Testis (tissue), 2 donors: ENCODE measurements at regions not wholly inside any gene's neighbourhood (a gene's known extent, or its start where the extent isn't known, plus 50 kb on each side); places are given as distances from the start of the nearest gene placed in this dataset.

Experiments
- DNase-seq: peaks from one replicate; pipeline ENCODE4 v3.0.0-alpha.2; 2019
- H3K27ac ChIP-seq, 2 donors: fragments of 200-600 bp; sonication (generic); one replicate each; pipeline ENCODE4 v1.5.1; 2019
- H3K27me3 ChIP-seq: fragments of 200-600 bp; sonication (generic); one replicate; pipeline ENCODE4 v1.5.1; 2019
- H3K36me3 ChIP-seq: fragments of 200-600 bp; sonication (generic); one replicate; pipeline ENCODE4 v1.5.1; 2017; ENCODE audit warnings: low read depth; ENCODE audit errors: missing control alignments
- H3K4me1 ChIP-seq: fragments of 200-600 bp; sonication (generic); one replicate; pipeline ENCODE4 v1.5.1; 2019
- H3K4me3 ChIP-seq, 2 donors: fragments of 200-600 bp; sonication (generic); one replicate each; pipeline ENCODE4 v1.5.1; 2017 to 2019
- H3K9me3 ChIP-seq: fragments of 200-600 bp; sonication (generic); one replicate; pipeline ENCODE4 v1.5.1; 2017
- CTCF ChIP-seq, 3 experiments: fragments of 450-650 bp in 2 of 3; fragments of 200-600 bp in 1 of 3; sonication (generic) in 1 of 3; IDR thresholded peaks; one replicate each; pipeline ENCODE4 v1.5.1; 2016 to 2019; ENCODE audit warnings: antibody characterized with exemption in 3 of 3, mild to moderate bottlenecking in 2 of 3, moderate library complexity in 1 of 3
- POLR2A ChIP-seq: fragments of 450-650 bp; IDR thresholded peaks from one replicate; pipeline ENCODE4 v1.6.1; 2017; ENCODE audit warnings: antibody characterized with exemption, mild to moderate bottlenecking, moderate library complexity
- WGBS, 2 donors: methylation state at CpG; one replicate each; pipeline ENCODE4 v1.1.5; 2018; 5-methylcytosine and 5-hydroxymethylcytosine counted together
- intact Hi-C: fragments of 100-400 bp; cut with DNase I; formaldehyde crosslinking; loops from one replicate; pipeline ENCODE4 v1.15.1; 2023; ENCODE audit warnings: low total_unique reads

DNA sequence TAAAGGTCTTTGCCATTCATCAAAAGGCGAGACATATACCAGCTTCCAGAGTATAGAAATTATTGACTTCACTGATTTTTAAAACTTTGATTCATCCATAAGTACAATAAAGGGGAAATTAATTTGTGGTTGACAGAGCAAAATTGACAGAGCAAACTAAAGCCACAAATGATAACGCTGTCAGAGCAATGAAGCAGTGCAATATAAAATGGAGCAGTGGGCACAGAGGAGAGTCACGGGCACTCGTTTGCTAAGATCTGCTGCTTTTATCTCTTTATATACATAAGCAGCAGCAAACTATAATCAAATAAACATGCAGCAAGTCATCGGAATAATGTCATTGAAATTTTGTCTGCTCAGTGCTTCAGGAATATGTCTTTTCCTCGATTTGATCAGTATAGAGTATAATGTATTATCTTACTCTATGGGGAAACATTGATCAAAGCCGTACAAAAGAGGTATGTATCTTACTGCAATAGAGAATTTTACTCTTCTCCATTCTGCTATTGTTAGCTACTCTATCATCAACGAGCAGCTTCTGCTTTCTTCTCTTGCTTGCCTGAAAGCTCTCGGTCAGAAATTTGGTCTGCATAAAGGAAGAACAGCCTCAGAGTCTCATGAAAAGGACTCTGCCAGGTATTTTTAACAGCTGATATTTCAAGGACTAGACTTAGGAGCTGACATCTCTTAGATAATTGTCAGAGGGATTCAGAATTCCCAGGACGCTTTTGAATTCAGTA is 546.0 kb upstream of the ARID1B start:
- no peaks in the 10 kb centered on the region for H3K9me3 ChIP-seq
- intact Hi-C loops, result no loop called here
- DNase-seq, result no peak
- H3K36me3 ChIP-seq, result no peaks in the 10 kb centered on the region
- no peak overlapping the region for H3K4me3 ChIP-seq
- no peaks in the 10 kb centered on the region for H3K27me3 ChIP-seq
- no peak overlapping the region for H3K27ac ChIP-seq
- no peak for TF ChIP-seq POLR2A
- no peak for TF ChIP-seq CTCF (IDR thresholded peaks at IDR 0.05)
- 79 to 81% methylated on average over 10 of the region's 10 CpGs for WGBS, 2 donors
- no peaks in the 10 kb centered on the region for H3K4me1 ChIP-seq

DNA sequence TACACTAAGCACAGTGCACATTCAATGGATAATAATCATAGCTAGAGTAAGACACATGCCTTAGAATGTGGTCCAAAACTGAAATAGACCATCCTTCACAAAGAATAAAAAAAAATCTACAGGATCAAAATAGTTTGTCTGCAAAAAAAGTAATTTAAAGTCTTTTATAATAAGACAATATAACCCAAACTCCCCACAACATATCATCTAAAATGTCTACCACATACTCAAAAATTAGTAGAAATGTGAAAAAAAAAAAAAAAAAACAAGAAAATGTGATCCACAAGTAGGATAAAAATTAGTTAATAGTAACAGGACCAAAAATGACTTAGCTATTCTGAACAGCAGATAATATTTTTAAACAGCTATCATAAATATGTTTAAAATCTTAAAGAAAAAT is 557.2 kb upstream of the ARID1B start:
- Histone ChIP-seq H3K36me3 (no peaks in the 10 kb centered on the region), H3K4me3 (no peak overlapping the region), H3K4me1 (no peaks in the 10 kb centered on the region), H3K9me3 (no peaks in the 10 kb centered on the region), H3K27ac (no peak overlapping the region), H3K27me3 (no peaks in the 10 kb centered on the region)
- intact Hi-C loops, result no loop called here
- TF ChIP-seq CTCF (IDR thresholded peaks at IDR 0.05) (no peak), POLR2A (no peak)
- DNase-seq, result no peak

DNA sequence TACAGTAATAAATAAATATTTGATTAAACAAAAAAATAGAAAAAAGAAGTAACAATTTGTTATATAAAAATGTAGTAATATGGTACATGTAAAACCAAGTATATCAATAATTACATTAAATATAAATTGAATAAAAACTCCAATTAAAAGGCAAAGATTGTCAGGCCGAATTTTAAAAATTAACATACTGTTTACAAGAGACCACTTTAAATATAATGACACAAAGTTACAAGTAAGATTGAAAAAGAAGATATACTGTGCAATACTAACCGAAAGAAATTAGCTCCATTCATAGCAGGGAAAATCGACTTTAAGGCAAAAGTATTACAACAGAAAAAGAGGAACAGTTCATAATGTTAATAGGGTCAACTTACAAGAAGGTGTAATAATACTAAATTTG is 571.5 kb upstream of the ARID1B start:
- Histone ChIP-seq H3K4me1 (no peaks in the 10 kb centered on the region), H3K4me3 (no peak overlapping the region), H3K9me3 (no peaks in the 10 kb centered on the region), H3K27me3 (no peaks in the 10 kb centered on the region), H3K27ac (no peak overlapping the region), H3K36me3 (no peaks in the 10 kb centered on the region)
- DNase-seq, result no peak
- TF ChIP-seq POLR2A, result no peak
- 83 to 89% methylated on average over 3 of the region's 3 CpGs for WGBS, 2 donors
- intact Hi-C loops, result no loop called here

DNA sequence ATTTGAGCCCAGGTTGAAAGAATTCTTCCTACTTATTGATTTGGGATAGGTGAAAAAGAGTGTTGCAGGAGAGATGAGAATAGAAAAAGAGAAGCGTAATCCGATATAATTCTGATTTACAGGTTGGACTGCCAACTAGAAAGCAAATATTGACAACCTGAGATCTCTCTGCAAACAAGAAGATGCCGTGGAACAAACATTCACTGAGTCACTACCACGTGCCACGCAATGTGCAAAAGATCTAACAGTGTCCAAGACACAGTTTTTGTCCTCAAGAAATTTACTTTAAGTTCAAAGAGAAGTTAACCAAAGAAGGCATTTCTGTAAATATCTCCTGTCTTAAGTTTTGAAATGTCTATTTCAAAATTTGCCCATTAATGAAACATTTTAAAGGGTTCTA is 578.0 kb upstream of the ARID1B start:
- Histone ChIP-seq H3K4me1 (no peaks in the 10 kb centered on the region), H3K4me3 (no peak overlapping the region), H3K27me3 (no peaks in the 10 kb centered on the region), H3K36me3 (no peaks in the 10 kb centered on the region), H3K9me3 (no peaks in the 10 kb centered on the region), H3K27ac (no peak overlapping the region)
- intact Hi-C loops, result no loop called here
- TF ChIP-seq CTCF (IDR thresholded peaks at IDR 0.05) (no peak), POLR2A (no peak)
- no peak for DNase-seq
- 86 to 95% methylated on average over 5 of the region's 5 CpGs for WGBS, 2 donors

DNA sequence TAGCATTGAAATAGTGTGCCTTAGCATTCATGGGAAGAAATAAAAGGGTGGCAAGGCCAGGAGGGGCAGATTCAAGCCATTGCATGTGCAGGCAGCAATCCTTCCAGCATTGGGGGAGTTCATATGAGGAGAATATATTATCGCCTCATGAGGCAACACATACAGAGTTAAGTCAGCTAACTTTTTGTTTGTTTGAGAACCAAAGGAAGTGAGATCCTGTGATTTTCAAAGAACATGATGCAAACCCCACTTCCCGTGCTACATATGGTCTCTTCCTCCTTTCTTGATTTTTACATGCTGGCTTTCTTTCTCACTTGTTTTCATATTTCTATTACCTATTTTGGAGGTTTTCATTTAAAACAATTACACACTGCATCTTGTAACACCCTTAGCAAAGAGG is 579.7 kb upstream of the ARID1B start:
- no peaks in the 10 kb centered on the region for H3K27me3 ChIP-seq
- no peaks in the 10 kb centered on the region for H3K9me3 ChIP-seq
- no peaks in the 10 kb centered on the region for H3K4me1 ChIP-seq
- 72 to 75% methylated on average over 2 of the region's 2 CpGs for WGBS, 2 donors
- no peak for DNase-seq
- H3K4me3 ChIP-seq, result no peak overlapping the region
- no peak overlapping the region for H3K27ac ChIP-seq
- intact Hi-C loops, result no loop called here
- no peaks in the 10 kb centered on the region for H3K36me3 ChIP-seq
- TF ChIP-seq CTCF (IDR thresholded peaks at IDR 0.05) (no peak), POLR2A (no peak)
